ENCODE measurements at regions not wholly inside any gene's neighbourhood (a gene's known extent, or its start where the extent isn't known, plus 50 kb on each side); places are given as distances from the start of the nearest gene placed in this dataset.

DNA sequence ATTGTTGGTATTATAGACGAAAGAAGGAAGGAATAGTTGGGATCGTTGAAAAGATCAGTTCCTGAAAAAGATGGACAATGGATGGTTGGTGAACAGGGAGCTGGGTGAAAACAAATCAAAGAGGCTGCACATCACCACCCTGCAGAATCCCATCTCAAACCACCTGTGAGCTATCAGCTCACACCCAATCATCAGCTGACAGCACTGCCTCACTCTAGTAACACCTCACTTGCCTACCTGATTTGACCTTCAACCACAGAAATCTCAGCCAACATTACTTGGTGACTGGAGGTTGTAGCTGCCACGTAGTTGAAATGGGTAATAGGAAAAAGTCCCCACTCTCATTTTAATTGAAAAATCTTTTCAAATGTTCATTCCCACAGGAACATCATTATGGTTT, 101.8 kb upstream of the DST start:
- H3K36me3 ChIP-seq (ENCODE audit: control insufficient read depth in 4 of 4, insufficient read depth in 3 of 4, low read depth in 1 of 4, low read length in 3 of 4), result no peaks in the 10 kb centered on the region
- H3K4me1 ChIP-seq (ENCODE audit: control insufficient read depth in 4 of 4, insufficient read depth in 4 of 4, low read length in 3 of 4), result peaks cover 0 to 19% (median 11%) of the 10 kb centered on the region in 4 donors
- no peak overlapping the region for H3K9ac ChIP-seq (ENCODE audit: low read depth in 1 of 2, low read length in 2 of 2)
- H3K27me3 ChIP-seq (ENCODE audit: control insufficient read depth in 4 of 4, insufficient read depth in 4 of 4, low read length in 3 of 4), result no peaks in the 10 kb centered on the region
- TF ChIP-seq EGR1 (IDR thresholded peaks at IDR 0.05; ENCODE audit: low read depth in 2 of 2) (no peak), RXRA (IDR thresholded peaks at IDR 0.05) (no peak), FOXA2 (IDR thresholded peaks at IDR 0.05) (no peak), SP1 (IDR thresholded peaks at IDR 0.05) (no peak), JUND (IDR thresholded peaks at IDR 0.05) (no peak), HNF4G (IDR thresholded peaks at IDR 0.05) (no peak), GABPA (IDR thresholded peaks at IDR 0.05 in 1 of 2, conservative IDR thresholded peaks at IDR 0.05 in 1 of 2) (no peak), NR2F2 (IDR thresholded peaks at IDR 0.05) (no peak), TAF1 (conservative IDR thresholded peaks at IDR 0.05) (no peak), RAD21 (IDR thresholded peaks at IDR 0.05) (no peak), HNF4A (conservative IDR thresholded peaks at IDR 0.05) (no peak), YY1 (IDR thresholded peaks at IDR 0.05) (no peak), FOXA1 (IDR thresholded peaks at IDR 0.05) (no peak)
- TF ChIP-seq, protein P1, sequence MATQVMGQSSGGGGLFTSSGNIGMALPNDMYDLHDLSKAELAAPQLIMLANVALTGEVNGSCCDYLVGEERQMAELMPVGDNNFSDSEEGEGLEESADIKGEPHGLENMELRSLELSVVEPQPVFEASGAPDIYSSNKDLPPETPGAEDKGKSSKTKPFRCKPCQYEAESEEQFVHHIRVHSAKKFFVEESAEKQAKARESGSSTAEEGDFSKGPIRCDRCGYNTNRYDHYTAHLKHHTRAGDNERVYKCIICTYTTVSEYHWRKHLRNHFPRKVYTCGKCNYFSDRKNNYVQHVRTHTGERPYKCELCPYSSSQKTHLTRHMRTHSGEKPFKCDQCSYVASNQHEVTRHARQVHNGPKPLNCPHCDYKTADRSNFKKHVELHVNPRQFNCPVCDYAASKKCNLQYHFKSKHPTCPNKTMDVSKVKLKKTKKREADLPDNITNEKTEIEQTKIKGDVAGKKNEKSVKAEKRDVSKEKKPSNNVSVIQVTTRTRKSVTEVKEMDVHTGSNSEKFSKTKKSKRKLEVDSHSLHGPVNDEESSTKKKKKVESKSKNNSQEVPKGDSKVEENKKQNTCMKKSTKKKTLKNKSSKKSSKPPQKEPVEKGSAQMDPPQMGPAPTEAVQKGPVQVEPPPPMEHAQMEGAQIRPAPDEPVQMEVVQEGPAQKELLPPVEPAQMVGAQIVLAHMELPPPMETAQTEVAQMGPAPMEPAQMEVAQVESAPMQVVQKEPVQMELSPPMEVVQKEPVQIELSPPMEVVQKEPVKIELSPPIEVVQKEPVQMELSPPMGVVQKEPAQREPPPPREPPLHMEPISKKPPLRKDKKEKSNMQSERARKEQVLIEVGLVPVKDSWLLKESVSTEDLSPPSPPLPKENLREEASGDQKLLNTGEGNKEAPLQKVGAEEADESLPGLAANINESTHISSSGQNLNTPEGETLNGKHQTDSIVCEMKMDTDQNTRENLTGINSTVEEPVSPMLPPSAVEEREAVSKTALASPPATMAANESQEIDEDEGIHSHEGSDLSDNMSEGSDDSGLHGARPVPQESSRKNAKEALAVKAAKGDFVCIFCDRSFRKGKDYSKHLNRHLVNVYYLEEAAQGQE (IDR thresholded peaks at IDR 0.05), result no peak
- TF ChIP-seq, protein P2, sequence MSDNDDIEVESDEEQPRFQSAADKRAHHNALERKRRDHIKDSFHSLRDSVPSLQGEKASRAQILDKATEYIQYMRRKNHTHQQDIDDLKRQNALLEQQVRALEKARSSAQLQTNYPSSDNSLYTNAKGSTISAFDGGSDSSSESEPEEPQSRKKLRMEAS (IDR thresholded peaks at IDR 0.05), result no peak
- TF ChIP-seq, protein P3, sequence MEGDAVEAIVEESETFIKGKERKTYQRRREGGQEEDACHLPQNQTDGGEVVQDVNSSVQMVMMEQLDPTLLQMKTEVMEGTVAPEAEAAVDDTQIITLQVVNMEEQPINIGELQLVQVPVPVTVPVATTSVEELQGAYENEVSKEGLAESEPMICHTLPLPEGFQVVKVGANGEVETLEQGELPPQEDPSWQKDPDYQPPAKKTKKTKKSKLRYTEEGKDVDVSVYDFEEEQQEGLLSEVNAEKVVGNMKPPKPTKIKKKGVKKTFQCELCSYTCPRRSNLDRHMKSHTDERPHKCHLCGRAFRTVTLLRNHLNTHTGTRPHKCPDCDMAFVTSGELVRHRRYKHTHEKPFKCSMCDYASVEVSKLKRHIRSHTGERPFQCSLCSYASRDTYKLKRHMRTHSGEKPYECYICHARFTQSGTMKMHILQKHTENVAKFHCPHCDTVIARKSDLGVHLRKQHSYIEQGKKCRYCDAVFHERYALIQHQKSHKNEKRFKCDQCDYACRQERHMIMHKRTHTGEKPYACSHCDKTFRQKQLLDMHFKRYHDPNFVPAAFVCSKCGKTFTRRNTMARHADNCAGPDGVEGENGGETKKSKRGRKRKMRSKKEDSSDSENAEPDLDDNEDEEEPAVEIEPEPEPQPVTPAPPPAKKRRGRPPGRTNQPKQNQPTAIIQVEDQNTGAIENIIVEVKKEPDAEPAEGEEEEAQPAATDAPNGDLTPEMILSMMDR (IDR thresholded peaks at IDR 0.05; ENCODE audit: low read depth, low read length, missing input control), result no peak
- TF ChIP-seq, protein P4, sequence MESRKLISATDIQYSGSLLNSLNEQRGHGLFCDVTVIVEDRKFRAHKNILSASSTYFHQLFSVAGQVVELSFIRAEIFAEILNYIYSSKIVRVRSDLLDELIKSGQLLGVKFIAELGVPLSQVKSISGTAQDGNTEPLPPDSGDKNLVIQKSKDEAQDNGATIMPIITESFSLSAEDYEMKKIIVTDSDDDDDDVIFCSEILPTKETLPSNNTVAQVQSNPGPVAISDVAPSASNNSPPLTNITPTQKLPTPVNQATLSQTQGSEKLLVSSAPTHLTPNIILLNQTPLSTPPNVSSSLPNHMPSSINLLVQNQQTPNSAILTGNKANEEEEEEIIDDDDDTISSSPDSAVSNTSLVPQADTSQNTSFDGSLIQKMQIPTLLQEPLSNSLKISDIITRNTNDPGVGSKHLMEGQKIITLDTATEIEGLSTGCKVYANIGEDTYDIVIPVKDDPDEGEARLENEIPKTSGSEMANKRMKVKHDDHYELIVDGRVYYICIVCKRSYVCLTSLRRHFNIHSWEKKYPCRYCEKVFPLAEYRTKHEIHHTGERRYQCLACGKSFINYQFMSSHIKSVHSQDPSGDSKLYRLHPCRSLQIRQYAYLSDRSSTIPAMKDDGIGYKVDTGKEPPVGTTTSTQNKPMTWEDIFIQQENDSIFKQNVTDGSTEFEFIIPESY (IDR thresholded peaks at IDR 0.05), result no peak
- H3K4me3 ChIP-seq (ENCODE audit: low read depth in 1 of 3, low read length in 3 of 3), result no peak overlapping the region
- DNase-seq (ENCODE audit: low spot score), result no peak
- H3K27ac ChIP-seq (ENCODE audit: low read depth in 1 of 2, low read length in 2 of 2), result no peak overlapping the region
- WGBS, result 64% methylated on average over 3 of the region's 3 CpGs
- H3K9me3 ChIP-seq (ENCODE audit: control insufficient read depth in 4 of 4, low read length in 3 of 4), result no peaks in the 10 kb centered on the region
